ENCODE measurements at regions not wholly inside any gene's neighbourhood (a gene's known extent, or its start where the extent isn't known, plus 50 kb on each side); places are given as distances from the start of the nearest gene placed in this dataset.

DNA sequence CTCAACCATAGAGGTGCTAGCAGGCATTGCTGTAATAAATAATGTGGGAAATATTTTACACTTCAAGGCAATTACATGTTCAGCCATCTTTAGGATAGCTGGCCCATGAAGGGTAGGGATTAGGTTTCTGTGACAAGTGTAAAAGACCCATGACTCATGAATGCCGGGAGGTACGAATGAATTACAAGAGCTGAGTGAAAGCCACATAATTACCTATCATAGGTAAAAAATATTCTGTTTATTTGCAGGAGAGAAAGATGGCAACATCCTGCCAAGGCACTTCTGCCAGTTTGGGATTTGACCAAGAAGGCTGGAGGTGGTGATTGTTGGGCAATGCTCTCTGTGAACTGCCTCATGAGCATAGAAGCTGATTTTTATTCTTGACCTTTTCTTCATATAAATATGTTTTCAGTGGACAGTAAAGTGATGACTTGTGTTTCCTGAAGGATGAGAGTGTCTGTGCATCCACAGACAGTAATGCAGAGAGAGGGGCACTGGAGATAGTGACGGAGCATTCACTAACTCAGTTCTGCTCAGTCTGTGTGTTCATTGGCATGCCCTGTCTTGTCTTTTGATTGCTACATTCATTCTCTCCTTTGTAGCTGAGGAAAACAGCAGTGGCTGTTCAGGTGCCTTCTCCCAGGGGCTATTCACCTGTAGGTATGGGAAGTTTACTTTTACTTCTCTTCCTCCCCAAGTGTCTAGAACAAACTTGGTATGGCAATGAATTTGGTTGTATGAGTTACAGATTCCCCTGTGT lies 481.1 kb downstream of the TFAP2B start:
- Histone ChIP-seq H3K4me2 (ENCODE audit: insufficient read depth, low read length) (no peak overlapping the region), H3K27ac (ENCODE audit: low read depth, low read length) (no peak overlapping the region), H3K4me1 (ENCODE audit: insufficient read depth, low read length) (no peaks in the 10 kb centered on the region), H3K79me2 (ENCODE audit: insufficient read depth, low read length) (no peaks in the 10 kb centered on the region), H4K20me1 (ENCODE audit: insufficient read depth, low read length) (no peaks in the 10 kb centered on the region), H3K36me3 (ENCODE audit: insufficient read depth, low read length) (no peaks in the 10 kb centered on the region), H3K9me3 (ENCODE audit: low read depth, low read length) (no peaks in the 10 kb centered on the region), H3K4me3 (ENCODE audit: insufficient read depth, low read length) (no peak overlapping the region), H2AFZ (ENCODE audit: low read length) (no peak overlapping the region), H3K27me3 (ENCODE audit: insufficient read depth, low read length) (no peaks in the 10 kb centered on the region)
- DNase-seq (ENCODE audit: insufficient read length, low spot score, missing footprints) = no peak
- TF ChIP-seq, protein P1, sequence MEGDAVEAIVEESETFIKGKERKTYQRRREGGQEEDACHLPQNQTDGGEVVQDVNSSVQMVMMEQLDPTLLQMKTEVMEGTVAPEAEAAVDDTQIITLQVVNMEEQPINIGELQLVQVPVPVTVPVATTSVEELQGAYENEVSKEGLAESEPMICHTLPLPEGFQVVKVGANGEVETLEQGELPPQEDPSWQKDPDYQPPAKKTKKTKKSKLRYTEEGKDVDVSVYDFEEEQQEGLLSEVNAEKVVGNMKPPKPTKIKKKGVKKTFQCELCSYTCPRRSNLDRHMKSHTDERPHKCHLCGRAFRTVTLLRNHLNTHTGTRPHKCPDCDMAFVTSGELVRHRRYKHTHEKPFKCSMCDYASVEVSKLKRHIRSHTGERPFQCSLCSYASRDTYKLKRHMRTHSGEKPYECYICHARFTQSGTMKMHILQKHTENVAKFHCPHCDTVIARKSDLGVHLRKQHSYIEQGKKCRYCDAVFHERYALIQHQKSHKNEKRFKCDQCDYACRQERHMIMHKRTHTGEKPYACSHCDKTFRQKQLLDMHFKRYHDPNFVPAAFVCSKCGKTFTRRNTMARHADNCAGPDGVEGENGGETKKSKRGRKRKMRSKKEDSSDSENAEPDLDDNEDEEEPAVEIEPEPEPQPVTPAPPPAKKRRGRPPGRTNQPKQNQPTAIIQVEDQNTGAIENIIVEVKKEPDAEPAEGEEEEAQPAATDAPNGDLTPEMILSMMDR (IDR thresholded peaks at IDR 0.05; ENCODE audit: extremely low read depth, low read depth, low read length) = no peak

DNA sequence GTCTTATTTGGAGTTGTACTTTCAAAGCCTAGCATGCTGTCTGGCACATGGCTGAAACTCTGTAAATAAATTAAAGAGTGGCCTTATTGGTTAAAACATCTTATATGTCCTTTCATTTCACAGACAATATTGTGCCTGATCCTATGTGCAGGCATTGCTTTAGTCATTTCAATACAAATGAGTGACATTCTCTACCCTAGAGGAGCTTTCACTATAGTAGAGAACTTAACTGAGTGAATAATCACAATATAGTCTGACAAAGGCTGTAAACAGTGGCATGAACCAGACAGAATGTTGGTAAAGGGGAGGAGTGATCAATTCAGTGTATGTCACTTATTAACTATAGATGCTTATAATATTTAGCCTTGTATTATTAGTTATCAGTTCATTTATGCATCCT lies 481.8 kb downstream of the TFAP2B start:
- DNase-seq (ENCODE audit: insufficient read length, low spot score, missing footprints) = no peak
- Histone ChIP-seq H3K4me3 (ENCODE audit: insufficient read depth, low read length) (no peak overlapping the region), H4K20me1 (ENCODE audit: insufficient read depth, low read length) (no peaks in the 10 kb centered on the region), H3K27ac (ENCODE audit: low read depth, low read length) (no peak overlapping the region), H3K4me1 (ENCODE audit: insufficient read depth, low read length) (no peaks in the 10 kb centered on the region), H3K36me3 (ENCODE audit: insufficient read depth, low read length) (no peaks in the 10 kb centered on the region), H2AFZ (ENCODE audit: low read length) (no peak overlapping the region), H3K79me2 (ENCODE audit: insufficient read depth, low read length) (no peaks in the 10 kb centered on the region), H3K27me3 (ENCODE audit: insufficient read depth, low read length) (no peaks in the 10 kb centered on the region), H3K4me2 (ENCODE audit: insufficient read depth, low read length) (no peak overlapping the region), H3K9me3 (ENCODE audit: low read depth, low read length) (peaks cover under 1% of the 10 kb centered on the region)
- TF ChIP-seq, protein P1 (IDR thresholded peaks at IDR 0.05; ENCODE audit: extremely low read depth, low read depth, low read length) = no peak

DNA sequence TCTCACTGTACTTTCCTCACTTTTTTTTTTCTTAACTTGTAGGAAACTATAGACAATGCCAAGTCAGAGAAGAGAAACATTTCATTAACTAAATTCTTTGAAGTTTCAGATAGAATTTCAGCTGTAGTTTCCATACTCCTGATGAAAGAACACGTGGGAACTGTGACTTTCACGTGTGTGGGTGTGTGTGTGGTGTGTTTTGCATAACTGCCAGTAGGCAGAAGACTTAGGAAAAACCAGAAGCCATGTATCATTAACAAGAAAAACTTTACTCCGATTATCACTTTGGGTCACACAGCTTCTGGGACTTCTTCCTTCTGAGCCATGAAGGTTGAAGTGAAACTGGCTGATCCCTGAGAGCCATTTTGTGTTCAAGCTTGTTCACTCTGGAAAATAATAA lies 483.3 kb downstream of the TFAP2B start:
- no peak for DNase-seq (ENCODE audit: insufficient read length, low spot score, missing footprints)
- H3K9me3 ChIP-seq (ENCODE audit: low read depth, low read length) = peaks cover 3% of the 10 kb centered on the region
- no peaks in the 10 kb centered on the region for H3K4me1 ChIP-seq (ENCODE audit: insufficient read depth, low read length)
- H3K4me3 ChIP-seq (ENCODE audit: insufficient read depth, low read length) = no peak overlapping the region
- TF ChIP-seq, protein P1 (IDR thresholded peaks at IDR 0.05; ENCODE audit: extremely low read depth, low read depth, low read length) = no peak
- no peaks in the 10 kb centered on the region for H4K20me1 ChIP-seq (ENCODE audit: insufficient read depth, low read length)
- no peak overlapping the region for H3K4me2 ChIP-seq (ENCODE audit: insufficient read depth, low read length)
- H3K79me2 ChIP-seq (ENCODE audit: insufficient read depth, low read length) = no peaks in the 10 kb centered on the region
- H3K27ac ChIP-seq (ENCODE audit: low read depth, low read length) = no peak overlapping the region
- H3K36me3 ChIP-seq (ENCODE audit: insufficient read depth, low read length) = no peaks in the 10 kb centered on the region
- no peak overlapping the region for H2AFZ ChIP-seq (ENCODE audit: low read length)
- no peaks in the 10 kb centered on the region for H3K27me3 ChIP-seq (ENCODE audit: insufficient read depth, low read length)

DNA sequence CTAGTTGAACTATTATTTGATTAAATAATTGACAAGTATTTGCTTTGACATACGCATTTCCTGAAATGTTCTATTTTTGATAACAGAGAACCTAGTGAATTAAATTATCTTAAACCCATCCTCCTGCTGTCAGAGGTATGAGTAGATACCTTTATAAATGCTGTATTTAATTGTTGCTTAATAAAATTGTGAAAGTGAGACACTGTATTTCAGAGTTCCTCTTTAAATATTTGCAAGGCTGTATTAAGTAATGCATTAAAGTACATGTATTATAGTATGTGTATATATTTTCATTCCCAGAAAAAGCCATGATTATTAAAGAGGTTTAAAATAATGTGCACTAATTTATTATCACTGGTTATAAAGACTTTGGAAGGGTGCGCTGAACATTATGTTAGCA lies 483.8 kb downstream of the TFAP2B start:
- DNase-seq (ENCODE audit: insufficient read length, low spot score, missing footprints) = no peak
- H3K27ac ChIP-seq (ENCODE audit: low read depth, low read length) = no peak overlapping the region
- H3K4me1 ChIP-seq (ENCODE audit: insufficient read depth, low read length) = no peaks in the 10 kb centered on the region
- no peaks in the 10 kb centered on the region for H4K20me1 ChIP-seq (ENCODE audit: insufficient read depth, low read length)
- no peaks in the 10 kb centered on the region for H3K36me3 ChIP-seq (ENCODE audit: insufficient read depth, low read length)
- H3K27me3 ChIP-seq (ENCODE audit: insufficient read depth, low read length) = no peaks in the 10 kb centered on the region
- H2AFZ ChIP-seq (ENCODE audit: low read length) = no peak overlapping the region
- no peaks in the 10 kb centered on the region for H3K79me2 ChIP-seq (ENCODE audit: insufficient read depth, low read length)
- no peak overlapping the region for H3K4me2 ChIP-seq (ENCODE audit: insufficient read depth, low read length)
- H3K4me3 ChIP-seq (ENCODE audit: insufficient read depth, low read length) = no peak overlapping the region
- peaks cover 3% of the 10 kb centered on the region for H3K9me3 ChIP-seq (ENCODE audit: low read depth, low read length)
- TF ChIP-seq, protein P1 (IDR thresholded peaks at IDR 0.05; ENCODE audit: extremely low read depth, low read depth, low read length) = no peak

Data from osteoblast (primary cell).